Activated CD4-positive, alpha-beta T cell treated with anti-CD3 and anti-CD28 coated beads, Interleukin-2, amount 10 ng/mL, durations not matched to agents 24 days and 14 days (primary cell): ENCODE measurements at regions not wholly inside any gene's neighbourhood (a gene's known extent, or its start where the extent isn't known, plus 50 kb on each side); places are given as distances from the start of the nearest gene placed in this dataset.
"Not testable (repeated sequence)": the region's sequence is repeated elsewhere in the genome, so short reads cannot be mapped to it uniquely, and the experiment has no call there.

Experiments used
- DNase-seq: peaks from one replicate; pipeline ENCODE4 v3.0.0; 2022
- H3K27ac Mint-ChIP-seq: one replicate; pipeline ENCODE4 v1.8.0; 2022; ENCODE audit warnings: mild to moderate bottlenecking, mixed read lengths
- H3K27me3 Mint-ChIP-seq: one replicate; pipeline ENCODE4 v1.8.0; 2022; ENCODE audit warnings: mixed read lengths
- H3K36me3 Mint-ChIP-seq: one replicate; pipeline ENCODE4 v1.8.0; 2022; ENCODE audit warnings: low read depth, mild to moderate bottlenecking, mixed read lengths
- H3K4me1 Mint-ChIP-seq: one replicate; pipeline ENCODE4 v1.8.0; 2021; ENCODE audit warnings: mixed read lengths
- H3K4me3 Mint-ChIP-seq: one replicate; pipeline ENCODE4 v1.8.0; 2022; ENCODE audit warnings: mild to moderate bottlenecking, moderate library complexity, mixed read lengths
- H3K9me3 Mint-ChIP-seq: one replicate; pipeline ENCODE4 v1.8.0; 2021; ENCODE audit warnings: mixed read lengths
- intact Hi-C: fragments of 100-400 bp; cut with micrococcal nuclease; formaldehyde crosslinking; loops from one replicate; pipeline ENCODE4 v1.15.1; 2023

DNA sequence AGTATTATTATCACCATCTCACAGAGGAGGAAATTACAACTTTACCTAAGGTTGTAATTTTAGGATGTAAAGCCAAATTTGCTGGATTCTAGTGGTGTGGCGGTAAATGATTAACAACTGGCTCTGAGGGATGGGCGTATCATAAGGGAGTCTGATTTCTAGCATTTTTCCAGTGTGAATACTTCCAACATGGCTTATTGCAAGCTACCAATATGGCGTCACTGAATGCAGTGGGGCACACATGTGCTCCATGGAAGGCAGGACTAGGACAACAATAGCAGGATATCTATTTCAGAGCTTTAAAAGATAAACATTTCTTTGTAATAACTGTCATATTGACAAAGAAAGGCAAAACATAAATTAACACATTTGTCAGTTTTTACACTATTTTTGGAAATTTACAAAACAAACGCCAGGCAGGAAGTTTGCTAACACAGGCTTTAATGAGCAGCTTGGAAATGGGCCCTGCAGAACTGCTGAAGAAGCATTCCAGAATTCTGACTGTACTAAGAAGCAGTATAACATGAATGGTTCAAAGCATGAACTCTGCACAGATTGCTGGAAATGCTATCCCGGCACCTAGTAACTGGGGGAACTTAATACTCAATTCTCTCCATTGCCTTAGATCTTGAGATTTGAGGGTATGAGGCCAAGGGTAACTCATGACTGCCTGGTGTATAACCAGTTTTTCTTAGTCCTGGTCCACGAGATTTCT lies 439.3 kb upstream of the MAP2 start:
- Mint-ChIP-seq H3K27me3 (no peaks in the 10 kb centered on the region), H3K4me3 (no peak overlapping the region), H3K36me3 (no peaks in the 10 kb centered on the region), H3K9me3 (no peaks in the 10 kb centered on the region), H3K27ac (no peak overlapping the region), H3K4me1 (no peaks in the 10 kb centered on the region)
- DNase-seq: no peak
- intact Hi-C loops: no loop called here

DNA sequence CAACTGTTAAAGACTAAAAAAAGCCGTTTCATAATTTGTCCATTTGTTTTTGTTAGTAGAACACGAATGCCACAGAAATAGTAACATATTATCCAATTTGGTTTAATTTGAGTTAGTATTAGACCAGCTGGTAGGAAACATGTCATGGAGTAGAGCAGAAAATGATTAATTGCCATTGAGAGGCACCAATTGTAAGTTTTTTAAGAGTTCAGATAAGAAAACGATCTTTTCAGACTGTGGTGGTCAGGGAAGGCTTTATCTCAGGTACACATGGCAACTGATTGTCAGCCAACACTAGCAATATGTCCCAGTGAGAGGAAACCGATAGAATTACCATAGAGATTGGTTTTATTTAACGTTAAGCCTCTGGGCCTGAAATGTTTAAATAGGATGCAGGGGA lies 438.2 kb upstream of the MAP2 start:
- no peak overlapping the region for H3K4me3 Mint-ChIP-seq
- DNase-seq: no peak
- no peaks in the 10 kb centered on the region for H3K9me3 Mint-ChIP-seq
- H3K36me3 Mint-ChIP-seq: no peaks in the 10 kb centered on the region
- intact Hi-C loops: no loop called here
- no peaks in the 10 kb centered on the region for H3K27me3 Mint-ChIP-seq
- no peak overlapping the region for H3K27ac Mint-ChIP-seq
- H3K4me1 Mint-ChIP-seq: no peaks in the 10 kb centered on the region

DNA sequence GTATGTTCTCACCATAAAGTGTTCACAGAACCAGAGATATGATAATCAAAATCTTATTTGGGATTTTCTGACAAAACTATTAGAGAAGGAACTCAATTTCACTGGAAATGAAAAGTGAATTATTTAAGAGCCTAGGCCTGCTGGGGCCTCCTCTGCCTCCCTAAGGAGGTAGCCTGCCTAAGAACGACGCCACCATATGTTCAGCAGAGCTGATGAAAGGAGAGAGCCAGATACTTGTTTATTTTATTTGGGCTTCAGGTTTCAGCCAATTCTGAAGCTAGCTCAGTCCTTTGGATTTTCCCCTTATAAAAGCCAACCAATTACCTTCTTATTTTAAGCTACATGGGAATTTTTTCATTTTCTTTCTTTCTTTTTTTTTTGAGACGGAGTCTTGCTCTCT lies 433.1 kb upstream of the MAP2 start:
- Mint-ChIP-seq H3K4me3 (no peak overlapping the region), H3K27ac (no peak overlapping the region), H3K4me1 (no peaks in the 10 kb centered on the region), H3K36me3 (no peaks in the 10 kb centered on the region), H3K9me3 (no peaks in the 10 kb centered on the region), H3K27me3 (no peaks in the 10 kb centered on the region)
- intact Hi-C loops: loop anchor here (5.0 kb wide), 1 partner anchor 37 kb away; no protein-coding TSS in a partner anchor
- no peak for DNase-seq

DNA sequence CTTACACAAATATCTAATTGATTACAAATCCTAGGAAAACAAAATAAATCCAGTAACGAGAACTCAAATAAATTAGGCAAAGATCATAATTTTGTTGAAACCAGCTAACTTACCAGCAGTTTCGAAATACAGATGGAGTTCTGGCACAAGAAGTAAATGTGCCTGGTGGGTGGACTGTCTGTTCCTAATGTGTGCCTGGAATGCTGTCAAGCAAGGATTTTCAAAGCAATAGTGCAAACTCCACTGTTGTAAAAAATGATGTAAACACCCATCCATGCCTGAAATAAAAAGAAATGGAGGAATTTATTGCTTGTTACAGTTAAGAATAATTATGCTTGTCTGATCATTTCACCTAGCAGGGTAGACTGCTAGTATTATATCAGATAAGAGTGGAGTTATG lies 423.9 kb upstream of the MAP2 start:
- DNase-seq: no peak
- intact Hi-C loops: no loop called here
- H3K4me3 Mint-ChIP-seq: no peak overlapping the region
- H3K27me3 Mint-ChIP-seq: no peaks in the 10 kb centered on the region
- no peaks in the 10 kb centered on the region for H3K4me1 Mint-ChIP-seq
- H3K36me3 Mint-ChIP-seq: no peaks in the 10 kb centered on the region
- no peaks in the 10 kb centered on the region for H3K9me3 Mint-ChIP-seq
- no peak overlapping the region for H3K27ac Mint-ChIP-seq

DNA sequence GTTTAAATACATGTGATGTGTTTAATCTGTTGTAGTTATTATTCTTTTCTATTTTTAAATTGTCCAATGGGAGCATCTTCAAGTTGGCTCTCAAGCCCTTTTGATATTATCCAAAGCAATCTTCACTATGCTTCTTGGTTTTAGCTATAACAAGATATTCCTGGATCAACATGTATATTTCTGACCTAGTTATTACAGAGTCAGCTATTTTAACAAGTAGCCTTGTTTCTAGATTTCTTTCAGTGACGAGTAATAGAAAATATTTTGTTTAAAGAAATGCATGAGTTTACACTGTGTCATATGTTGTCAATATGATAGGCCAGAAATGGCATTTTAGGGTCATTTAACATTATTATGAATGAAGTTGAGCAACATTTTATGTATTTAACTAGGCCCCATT lies 421.8 kb upstream of the MAP2 start:
- no peaks in the 10 kb centered on the region for H3K9me3 Mint-ChIP-seq
- no peak overlapping the region for H3K27ac Mint-ChIP-seq
- H3K4me1 Mint-ChIP-seq: no peaks in the 10 kb centered on the region
- intact Hi-C loops: no loop called here
- no peak for DNase-seq
- H3K4me3 Mint-ChIP-seq: no peak overlapping the region
- H3K36me3 Mint-ChIP-seq: no peaks in the 10 kb centered on the region
- H3K27me3 Mint-ChIP-seq: no peaks in the 10 kb centered on the region

DNA sequence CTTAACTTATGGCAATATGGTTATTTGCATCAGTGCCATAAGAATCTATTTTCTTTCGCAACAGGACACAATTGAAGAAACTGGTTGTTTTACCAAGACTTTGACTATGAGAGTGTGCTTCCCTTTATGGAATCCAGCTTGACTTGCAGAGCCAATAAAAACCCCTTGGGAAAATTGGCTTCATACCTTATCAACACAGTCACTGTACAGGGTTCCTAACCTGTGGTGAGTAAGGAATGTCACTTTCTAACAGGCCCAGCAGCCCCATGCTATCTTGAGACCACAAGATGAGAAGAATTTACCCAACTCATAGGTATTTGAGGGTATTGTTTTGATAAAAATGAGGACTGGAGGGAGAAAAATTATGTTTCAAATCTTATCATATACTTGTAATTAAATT lies 418.5 kb upstream of the MAP2 start:
- no peaks in the 10 kb centered on the region for H3K36me3 Mint-ChIP-seq
- H3K4me1 Mint-ChIP-seq: no peaks in the 10 kb centered on the region
- H3K9me3 Mint-ChIP-seq: no peaks in the 10 kb centered on the region
- no peak overlapping the region for H3K27ac Mint-ChIP-seq
- no peaks in the 10 kb centered on the region for H3K27me3 Mint-ChIP-seq
- no peak for DNase-seq
- intact Hi-C loops: no loop called here
- H3K4me3 Mint-ChIP-seq: no peak overlapping the region

DNA sequence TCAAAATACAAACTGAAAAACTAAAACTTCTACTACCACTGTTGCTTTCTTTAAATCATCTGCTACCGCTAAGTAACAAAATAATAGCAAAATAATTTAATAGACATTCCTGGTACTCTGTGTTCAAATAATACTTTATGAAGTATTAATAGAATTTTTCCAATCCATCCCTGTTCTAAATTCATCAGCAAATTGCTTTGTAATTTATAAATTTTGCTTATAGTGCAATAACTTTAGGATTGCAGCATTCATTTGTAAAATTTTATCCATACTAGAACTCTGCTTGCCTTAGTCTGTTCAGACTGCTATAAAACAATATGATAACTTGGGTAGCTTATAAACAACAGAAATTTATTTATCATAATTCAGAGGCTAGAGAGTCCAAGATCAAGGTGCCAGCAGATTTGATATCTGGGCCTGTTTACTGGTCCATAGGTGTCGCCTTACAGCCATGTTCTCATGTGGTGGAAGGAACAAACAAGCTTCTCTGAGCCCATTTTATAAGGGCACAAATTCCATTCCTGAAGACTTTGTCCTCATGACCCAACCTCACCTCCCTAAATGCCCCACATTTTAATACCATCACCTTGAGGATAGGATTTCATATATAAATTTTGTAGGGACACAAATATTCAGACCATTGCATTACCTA lies 415.1 kb upstream of the MAP2 start:
- intact Hi-C loops: no loop called here
- no peaks in the 10 kb centered on the region for H3K27me3 Mint-ChIP-seq

DNA sequence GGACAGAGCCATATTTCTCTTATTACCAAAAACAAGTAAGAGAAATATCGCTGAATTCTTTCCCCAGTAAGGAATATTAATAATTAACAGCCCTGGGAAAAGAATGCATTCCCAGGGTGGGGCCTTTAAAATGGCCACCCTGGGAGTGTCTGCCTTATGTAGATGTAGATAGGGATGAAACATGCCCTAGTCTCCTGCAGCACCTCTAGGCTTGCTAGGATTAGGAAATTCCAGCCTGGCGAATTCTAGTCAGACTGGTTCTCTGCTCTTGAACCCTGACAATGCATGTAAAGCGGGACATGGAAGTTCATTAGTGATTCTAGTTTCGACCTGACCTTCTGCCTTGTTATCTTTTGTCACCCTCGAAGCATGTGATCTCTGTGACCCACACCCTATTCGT lies 405.2 kb upstream of the MAP2 start:
- H3K4me3 Mint-ChIP-seq, H3K27ac Mint-ChIP-seq, intact Hi-C loops, H3K36me3 Mint-ChIP-seq, H3K4me1 Mint-ChIP-seq, DNase-seq, H3K27me3 Mint-ChIP-seq: not testable (repeated sequence)
- peaks cover 14% of the 10 kb centered on the region for H3K9me3 Mint-ChIP-seq

More for the DNA sequence above, 415.1 kb upstream of the MAP2 start:
- H3K4me3 Mint-ChIP-seq: no peak overlapping the region
- no peaks in the 10 kb centered on the region for H3K9me3 Mint-ChIP-seq
- no peak overlapping the region for H3K27ac Mint-ChIP-seq
- DNase-seq: no peak
- no peaks in the 10 kb centered on the region for H3K36me3 Mint-ChIP-seq
- H3K4me1 Mint-ChIP-seq: no peaks in the 10 kb centered on the region

DNA sequence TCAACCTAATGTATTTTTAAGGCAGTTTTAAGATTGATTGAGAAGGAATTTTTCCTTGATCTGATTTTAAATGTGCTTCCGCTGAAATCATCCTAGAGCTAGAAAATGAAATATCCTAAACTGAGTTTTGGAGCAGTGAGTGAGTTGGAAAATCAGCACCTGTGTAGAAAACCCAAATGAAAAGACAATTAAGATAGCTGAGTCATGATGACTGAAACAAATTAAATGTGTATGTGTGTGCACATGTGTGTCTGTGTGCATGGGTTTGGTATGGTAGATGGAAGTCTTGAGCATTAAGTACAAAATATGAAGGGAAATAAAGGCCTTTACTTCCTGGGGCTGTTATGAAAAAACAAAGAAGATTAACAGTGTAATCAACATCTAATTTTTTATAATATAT lies 394.6 kb upstream of the MAP2 start:
- Mint-ChIP-seq H3K27ac (no peak overlapping the region), H3K4me1 (no peaks in the 10 kb centered on the region), H3K36me3 (no peaks in the 10 kb centered on the region), H3K27me3 (no peaks in the 10 kb centered on the region), H3K4me3 (no peak overlapping the region), H3K9me3 (no peaks in the 10 kb centered on the region)
- intact Hi-C loops: loop anchor here (5.0 kb wide), 1 partner anchor 37 kb away; no protein-coding TSS in a partner anchor
- DNase-seq: no peak

DNA sequence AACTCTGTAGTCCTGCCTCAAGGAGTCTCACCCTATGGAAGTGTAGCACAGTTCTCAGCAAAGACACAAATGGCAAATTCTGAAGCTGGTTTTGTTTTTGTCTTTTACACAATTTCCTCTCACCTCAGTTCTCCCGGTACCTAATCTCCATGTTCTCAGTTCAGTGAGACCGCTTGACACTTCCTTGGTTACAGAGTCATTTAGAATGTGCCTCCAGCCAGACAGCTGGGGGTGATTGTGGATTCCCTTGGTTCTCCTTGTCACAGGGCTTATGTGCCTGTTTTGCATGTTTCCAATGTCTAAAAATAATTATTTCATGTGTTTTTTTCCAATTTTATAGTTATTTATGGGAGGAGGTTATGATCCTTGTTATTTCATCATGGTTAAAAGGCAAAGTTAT lies 379.5 kb upstream of the MAP2 start:
- Mint-ChIP-seq H3K36me3 (no peaks in the 10 kb centered on the region), H3K9me3 (no peaks in the 10 kb centered on the region), H3K4me3 (no peak overlapping the region), H3K4me1 (no peaks in the 10 kb centered on the region), H3K27me3 (no peaks in the 10 kb centered on the region), H3K27ac (no peak overlapping the region)
- intact Hi-C loops: no loop called here
- no peak for DNase-seq

DNA sequence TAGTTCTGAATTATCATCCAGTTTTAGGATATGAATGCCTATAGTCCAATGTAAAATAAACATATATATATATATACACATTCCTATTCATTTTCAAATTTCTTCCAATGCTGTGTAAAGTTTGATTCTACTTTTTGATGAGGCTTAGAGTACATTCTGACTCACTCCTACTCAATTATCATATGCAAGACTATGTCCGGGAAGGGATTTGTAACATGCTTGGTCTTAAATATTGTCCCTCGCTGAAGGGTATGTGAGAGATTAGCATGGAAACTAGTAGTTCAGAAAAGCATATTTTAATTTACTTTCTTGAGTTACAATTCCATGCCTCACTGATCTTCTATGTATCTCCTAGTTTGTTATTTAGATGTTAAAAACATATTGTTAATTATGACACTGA lies 377.7 kb upstream of the MAP2 start:
- Mint-ChIP-seq H3K9me3 (no peaks in the 10 kb centered on the region), H3K27ac (no peak overlapping the region), H3K36me3 (no peaks in the 10 kb centered on the region), H3K27me3 (no peaks in the 10 kb centered on the region), H3K4me3 (no peak overlapping the region), H3K4me1 (no peaks in the 10 kb centered on the region)
- intact Hi-C loops: no loop called here
- DNase-seq: no peak

DNA sequence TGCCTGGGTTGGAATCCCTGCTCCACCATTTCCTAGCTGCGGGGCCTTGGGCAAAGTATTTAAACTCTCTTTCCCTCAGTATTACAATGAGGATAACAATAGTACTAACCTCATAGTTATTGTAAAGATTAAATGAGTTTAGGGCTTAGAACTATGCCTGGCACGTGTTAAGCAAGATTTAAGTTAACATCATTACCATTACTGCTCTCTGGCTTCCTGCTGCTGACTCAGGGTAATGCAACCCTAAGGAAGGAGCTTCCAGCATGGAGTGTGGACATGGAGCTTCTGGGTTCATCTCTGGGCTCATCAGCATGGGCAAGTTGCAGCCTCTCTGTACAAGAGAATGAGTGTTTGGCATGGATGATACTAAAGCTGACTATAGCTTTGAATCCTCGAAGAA lies 374.2 kb upstream of the MAP2 start:
- Mint-ChIP-seq H3K4me1 (no peaks in the 10 kb centered on the region), H3K4me3 (no peak overlapping the region), H3K36me3 (no peaks in the 10 kb centered on the region), H3K27me3 (no peaks in the 10 kb centered on the region), H3K27ac (no peak overlapping the region), H3K9me3 (no peaks in the 10 kb centered on the region)
- intact Hi-C loops: no loop called here
- no peak for DNase-seq

DNA sequence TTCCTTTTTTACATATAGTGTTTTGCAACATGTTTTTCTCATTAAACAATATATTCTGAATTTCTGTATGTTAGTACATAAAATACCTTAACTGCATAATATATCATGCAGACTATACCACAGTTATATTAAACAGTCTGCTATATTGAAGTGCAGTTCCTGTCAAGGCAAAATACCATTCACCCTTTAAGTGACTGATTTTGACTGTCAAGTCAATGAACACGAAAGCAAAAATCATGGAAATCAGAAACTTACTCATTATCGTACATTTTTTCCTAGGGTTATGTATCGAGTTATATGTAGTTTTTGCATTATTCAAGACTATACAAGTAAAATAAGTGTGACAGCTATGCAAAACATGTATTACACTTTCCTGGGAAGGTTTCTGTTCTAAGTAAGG lies 361.6 kb upstream of the MAP2 start:
- Mint-ChIP-seq H3K27ac (no peak overlapping the region), H3K4me1 (no peaks in the 10 kb centered on the region), H3K36me3 (no peaks in the 10 kb centered on the region), H3K9me3 (no peaks in the 10 kb centered on the region), H3K27me3 (no peaks in the 10 kb centered on the region), H3K4me3 (no peak overlapping the region)
- DNase-seq: no peak
- intact Hi-C loops: no loop called here

DNA sequence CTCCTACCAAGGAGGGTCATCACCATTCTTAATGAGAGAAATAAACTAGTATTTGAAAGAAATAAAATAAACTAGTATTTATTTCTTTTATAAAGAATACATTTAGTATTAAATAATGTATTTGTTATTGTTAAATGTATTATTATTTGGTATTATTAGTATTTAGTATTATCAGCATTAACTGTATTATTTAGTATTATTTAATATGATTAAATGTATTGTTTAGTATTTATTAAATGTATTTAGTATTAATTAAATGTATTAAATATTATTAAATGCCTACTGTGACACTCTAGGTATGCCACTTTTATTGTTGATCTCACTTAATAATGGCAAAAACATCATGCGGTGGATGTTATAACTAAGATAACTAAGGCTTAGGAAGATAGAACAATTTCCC lies 353.6 kb upstream of the MAP2 start:
- no peaks in the 10 kb centered on the region for H3K27me3 Mint-ChIP-seq
- H3K27ac Mint-ChIP-seq: no peak overlapping the region
- no peaks in the 10 kb centered on the region for H3K36me3 Mint-ChIP-seq
- no peaks in the 10 kb centered on the region for H3K9me3 Mint-ChIP-seq
- intact Hi-C loops: no loop called here
- no peak for DNase-seq
- no peak overlapping the region for H3K4me3 Mint-ChIP-seq
- H3K4me1 Mint-ChIP-seq: no peaks in the 10 kb centered on the region

DNA sequence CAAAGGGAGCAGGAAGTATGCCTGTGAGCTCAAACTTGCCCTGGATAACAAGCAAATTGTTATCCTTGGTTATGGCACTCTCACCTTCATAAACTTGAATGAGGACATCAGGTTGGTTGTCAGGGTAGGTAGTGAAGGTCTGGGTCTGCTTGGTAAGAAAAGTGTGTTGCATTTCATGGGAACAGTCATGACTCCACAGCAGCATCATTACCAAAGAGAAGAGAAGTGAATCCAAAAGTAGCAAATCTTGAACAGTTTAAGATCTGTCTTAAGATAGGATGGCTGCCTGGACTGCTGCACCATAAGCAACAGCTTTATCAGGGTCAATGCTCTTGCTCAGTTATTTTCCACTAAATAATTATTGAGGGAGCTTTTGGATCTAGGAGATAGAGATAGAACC lies 350.7 kb upstream of the MAP2 start:
- no peaks in the 10 kb centered on the region for H3K27me3 Mint-ChIP-seq
- no peak overlapping the region for H3K4me3 Mint-ChIP-seq
- H3K4me1 Mint-ChIP-seq: no peaks in the 10 kb centered on the region
- DNase-seq: no peak
- no peaks in the 10 kb centered on the region for H3K36me3 Mint-ChIP-seq
- intact Hi-C loops: no loop called here
- H3K27ac Mint-ChIP-seq: no peak overlapping the region
- no peaks in the 10 kb centered on the region for H3K9me3 Mint-ChIP-seq
